GM12873 (cell line): ENCODE measurements at regions not wholly inside any gene's neighbourhood (a gene's known extent, or its start where the extent isn't known, plus 50 kb on each side); places are given as distances from the start of the nearest gene placed in this dataset.

Experiments used
- CTCF ChIP-seq: IDR thresholded peaks from 2 replicates; pipeline ENCODE4 v1.5.1; 2012; ENCODE audit warnings: low read depth, mild to moderate bottlenecking, moderate library complexity, low read length, control low read depth; ENCODE audit not compliant: insufficient read depth; ENCODE audit errors: missing control alignments

GRCh38 chr2:31748041-31748440 is 167.3 kb upstream of the SRD5A2 start:
- no peak for TF ChIP-seq CTCF

- TF ChIP-seq CTCF = no peak
Observed at GRCh38 chr2:31739161-31739560, 158.4 kb upstream of the SRD5A2 start.

GRCh38 chr2:31736695-31737454 is 156.1 kb upstream of the SRD5A2 start:
- no peak for TF ChIP-seq CTCF

GRCh38 chr2:31735716-31736115 is 155.0 kb upstream of the SRD5A2 start:
- no peak for TF ChIP-seq CTCF

GRCh38 chr2:31729442-31730092 is 148.8 kb upstream of the SRD5A2 start:
- TF ChIP-seq CTCF = peak; percentile 63

GRCh38 chr2:31729065-31729439 is 148.3 kb upstream of the SRD5A2 start:
- no peak for TF ChIP-seq CTCF

GRCh38 chr2:31728406-31729064 is 147.8 kb upstream of the SRD5A2 start:
- TF ChIP-seq CTCF = no peak
